ENCODE measurements at regions not wholly inside any gene's neighbourhood (a gene's known extent, or its start where the extent isn't known, plus 50 kb on each side); places are given as distances from the start of the nearest gene placed in this dataset.

GRCh38 chr2:59727121-59727590 lies 826.3 kb downstream of the BCL11A start:
- ATAC-seq (ENCODE audit: low read depth in 2 of 2), result no peak
- no peak overlapping the region for H3K4me3 ChIP-seq (ENCODE audit: low read depth, low read length)
- no peak overlapping the region for H3K4me3 Mint-ChIP-seq

GRCh38 chr2:59726228-59727120 lies 827.0 kb downstream of the BCL11A start:
- H3K27ac Mint-ChIP-seq, result no peak overlapping the region
- H3K27me3 Mint-ChIP-seq, result no peaks in the 10 kb centered on the region
- H3K27ac ChIP-seq (ENCODE audit: insufficient read depth, low read length, poor library complexity, severe bottlenecking), result no peak overlapping the region
- no peak overlapping the region for H3K4me3 Mint-ChIP-seq
- DNase-seq, result no peak
- H3K9me3 ChIP-seq (ENCODE audit: control insufficient read depth in 2 of 2, low read length in 2 of 2), result no peaks in the 10 kb centered on the region
- no peaks in the 10 kb centered on the region for H3K4me1 Mint-ChIP-seq
- no peaks in the 10 kb centered on the region for H3K27me3 ChIP-seq (ENCODE audit: control insufficient read depth, insufficient read depth, low read length)
- no peaks in the 10 kb centered on the region for H3K36me3 Mint-ChIP-seq
- H3K4me3 ChIP-seq (ENCODE audit: low read depth, low read length), result no peak overlapping the region
- no peaks in the 10 kb centered on the region for H3K36me3 ChIP-seq (ENCODE audit: control insufficient read depth, insufficient read depth, low read length)
- ATAC-seq (ENCODE audit: low read depth in 2 of 2), result no peak
- H3K9me3 Mint-ChIP-seq, result peaks cover 0 to 5% (median 0%) of the 10 kb centered on the region in 7 donors
- H3K4me1 ChIP-seq (ENCODE audit: control insufficient read depth, insufficient read depth, low read length, poor library complexity, severe bottlenecking), result no peaks in the 10 kb centered on the region

More at GRCh38 chr2:59727121-59727590, 826.3 kb downstream of the BCL11A start:
- no peak overlapping the region for H3K27ac Mint-ChIP-seq
- Histone ChIP-seq H3K9me3 (ENCODE audit: control insufficient read depth in 2 of 2, low read length in 2 of 2) (no peaks in the 10 kb centered on the region), H3K4me1 (ENCODE audit: control insufficient read depth, insufficient read depth, low read length, poor library complexity, severe bottlenecking) (no peaks in the 10 kb centered on the region), H3K36me3 (ENCODE audit: control insufficient read depth, insufficient read depth, low read length) (no peaks in the 10 kb centered on the region), H3K27ac (ENCODE audit: insufficient read depth, low read length, poor library complexity, severe bottlenecking) (no peak overlapping the region), H3K27me3 (ENCODE audit: control insufficient read depth, insufficient read depth, low read length) (no peaks in the 10 kb centered on the region)
- no peaks in the 10 kb centered on the region for H3K36me3 Mint-ChIP-seq
- H3K4me1 Mint-ChIP-seq, result no peaks in the 10 kb centered on the region
- DNase-seq, result no peak
- H3K27me3 Mint-ChIP-seq, result no peaks in the 10 kb centered on the region
- H3K9me3 Mint-ChIP-seq, result peaks cover 0 to 5% (median 0%) of the 10 kb centered on the region in 7 donors

GRCh38 chr2:59724746-59725145 lies 828.7 kb downstream of the BCL11A start:
- no peaks in the 10 kb centered on the region for H3K4me1 ChIP-seq (ENCODE audit: control insufficient read depth, insufficient read depth, low read length, poor library complexity, severe bottlenecking)
- peaks cover 0 to 5% (median 0%) of the 10 kb centered on the region in 7 donors for H3K9me3 Mint-ChIP-seq
- no peak overlapping the region for H3K27ac ChIP-seq (ENCODE audit: insufficient read depth, low read length, poor library complexity, severe bottlenecking)
- DNase-seq, result no peak
- H3K9me3 ChIP-seq (ENCODE audit: control insufficient read depth in 2 of 2, low read length in 2 of 2), result no peaks in the 10 kb centered on the region
- no peaks in the 10 kb centered on the region for H3K4me1 Mint-ChIP-seq
- no peak for ATAC-seq (ENCODE audit: low read depth in 2 of 2)
- no peak overlapping the region for H3K27ac Mint-ChIP-seq
- H3K27me3 ChIP-seq (ENCODE audit: control insufficient read depth, insufficient read depth, low read length), result no peaks in the 10 kb centered on the region
- H3K27me3 Mint-ChIP-seq, result no peaks in the 10 kb centered on the region
- no peak overlapping the region for H3K4me3 Mint-ChIP-seq
- H3K36me3 Mint-ChIP-seq, result no peaks in the 10 kb centered on the region
- H3K36me3 ChIP-seq (ENCODE audit: control insufficient read depth, insufficient read depth, low read length), result no peaks in the 10 kb centered on the region
- H3K4me3 ChIP-seq (ENCODE audit: low read depth, low read length), result no peak overlapping the region

- no peaks in the 10 kb centered on the region for H3K27me3 ChIP-seq (ENCODE audit: control insufficient read depth, insufficient read depth, low read length)
- H3K27me3 Mint-ChIP-seq, result no peaks in the 10 kb centered on the region
- H3K36me3 Mint-ChIP-seq, result no peaks in the 10 kb centered on the region
- H3K27ac Mint-ChIP-seq, result no peak overlapping the region
- H3K4me1 ChIP-seq (ENCODE audit: control insufficient read depth, insufficient read depth, low read length, poor library complexity, severe bottlenecking), result no peaks in the 10 kb centered on the region
- no peaks in the 10 kb centered on the region for H3K4me1 Mint-ChIP-seq
- no peaks in the 10 kb centered on the region for H3K9me3 ChIP-seq (ENCODE audit: control insufficient read depth in 2 of 2, low read length in 2 of 2)
- ATAC-seq (ENCODE audit: low read depth in 2 of 2), result no peak
- no peak overlapping the region for H3K27ac ChIP-seq (ENCODE audit: insufficient read depth, low read length, poor library complexity, severe bottlenecking)
- no peak overlapping the region for H3K4me3 Mint-ChIP-seq
- no peaks in the 10 kb centered on the region for H3K36me3 ChIP-seq (ENCODE audit: control insufficient read depth, insufficient read depth, low read length)
- peaks cover 0 to 5% (median 0%) of the 10 kb centered on the region in 7 donors for H3K9me3 Mint-ChIP-seq
- no peak for DNase-seq
- no peak overlapping the region for H3K4me3 ChIP-seq (ENCODE audit: low read depth, low read length)
These were observed 833.1 kb downstream of the BCL11A start for GRCh38 chr2:59720296-59720866.

GRCh38 chr2:59713577-59713976 lies 839.9 kb downstream of the BCL11A start:
- no peaks in the 10 kb centered on the region for H3K4me1 ChIP-seq (ENCODE audit: control insufficient read depth, insufficient read depth, low read length, poor library complexity, severe bottlenecking)
- no peak for DNase-seq
- H3K4me3 Mint-ChIP-seq, result no peak overlapping the region
- no peak overlapping the region for H3K4me3 ChIP-seq (ENCODE audit: low read depth, low read length)
- no peaks in the 10 kb centered on the region for H3K36me3 Mint-ChIP-seq
- H3K27ac Mint-ChIP-seq, result no peak overlapping the region
- no peaks in the 10 kb centered on the region for H3K9me3 ChIP-seq (ENCODE audit: control insufficient read depth in 2 of 2, low read length in 2 of 2)
- H3K36me3 ChIP-seq (ENCODE audit: control insufficient read depth, insufficient read depth, low read length), result no peaks in the 10 kb centered on the region
- H3K27me3 ChIP-seq (ENCODE audit: control insufficient read depth, insufficient read depth, low read length), result no peaks in the 10 kb centered on the region
- ATAC-seq (ENCODE audit: low read depth in 2 of 2), result no peak
- H3K27ac ChIP-seq (ENCODE audit: insufficient read depth, low read length, poor library complexity, severe bottlenecking), result no peak overlapping the region
- H3K4me1 Mint-ChIP-seq, result no peaks in the 10 kb centered on the region
- H3K27me3 Mint-ChIP-seq, result no peaks in the 10 kb centered on the region
- H3K9me3 Mint-ChIP-seq, result peaks cover 0 to 4% (median 0%) of the 10 kb centered on the region in 7 donors

GRCh38 chr2:59711121-59711520 lies 842.3 kb downstream of the BCL11A start:
- no peaks in the 10 kb centered on the region for H3K4me1 ChIP-seq (ENCODE audit: control insufficient read depth, insufficient read depth, low read length, poor library complexity, severe bottlenecking)
- ATAC-seq (ENCODE audit: low read depth in 2 of 2), result no peak
- peaks cover 0 to 4% (median 0%) of the 10 kb centered on the region in 7 donors for H3K9me3 Mint-ChIP-seq
- no peak overlapping the region for H3K27ac ChIP-seq (ENCODE audit: insufficient read depth, low read length, poor library complexity, severe bottlenecking)
- H3K36me3 ChIP-seq (ENCODE audit: control insufficient read depth, insufficient read depth, low read length), result no peaks in the 10 kb centered on the region
- DNase-seq, result no peak
- no peak overlapping the region for H3K4me3 ChIP-seq (ENCODE audit: low read depth, low read length)
- H3K9me3 ChIP-seq (ENCODE audit: control insufficient read depth in 2 of 2, low read length in 2 of 2), result no peaks in the 10 kb centered on the region
- H3K4me1 Mint-ChIP-seq, result no peaks in the 10 kb centered on the region
- H3K36me3 Mint-ChIP-seq, result no peaks in the 10 kb centered on the region
- no peaks in the 10 kb centered on the region for H3K27me3 ChIP-seq (ENCODE audit: control insufficient read depth, insufficient read depth, low read length)
- no peaks in the 10 kb centered on the region for H3K27me3 Mint-ChIP-seq
- no peak overlapping the region for H3K27ac Mint-ChIP-seq
- H3K4me3 Mint-ChIP-seq, result no peak overlapping the region

GRCh38 chr2:59706729-59707128 lies 846.7 kb downstream of the BCL11A start:
- no peaks in the 10 kb centered on the region for H3K4me1 Mint-ChIP-seq
- Histone ChIP-seq H3K9me3 (ENCODE audit: control insufficient read depth in 2 of 2, low read length in 2 of 2) (peaks cover 0 to 3% of the 10 kb centered on the region in 2 experiments), H3K4me3 (ENCODE audit: low read depth, low read length) (no peak overlapping the region), H3K27ac (ENCODE audit: insufficient read depth, low read length, poor library complexity, severe bottlenecking) (no peak overlapping the region), H3K27me3 (ENCODE audit: control insufficient read depth, insufficient read depth, low read length) (no peaks in the 10 kb centered on the region), H3K4me1 (ENCODE audit: control insufficient read depth, insufficient read depth, low read length, poor library complexity, severe bottlenecking) (no peaks in the 10 kb centered on the region), H3K36me3 (ENCODE audit: control insufficient read depth, insufficient read depth, low read length) (no peaks in the 10 kb centered on the region)
- no peaks in the 10 kb centered on the region for H3K27me3 Mint-ChIP-seq
- H3K27ac Mint-ChIP-seq, result no peak overlapping the region
- H3K9me3 Mint-ChIP-seq, result peaks cover 0 to 9% (median 5%) of the 10 kb centered on the region in 7 donors
- H3K4me3 Mint-ChIP-seq, result no peak overlapping the region
- DNase-seq, result no peak
- no peak for ATAC-seq (ENCODE audit: low read depth in 2 of 2)
- no peaks in the 10 kb centered on the region for H3K36me3 Mint-ChIP-seq

Measured in CD4-positive, CD25-positive, alpha-beta regulatory T cell (primary cell).